Umbilical cord (tissue), 1 donor: ENCODE measurements at regions not wholly inside any gene's neighbourhood (a gene's known extent, or its start where the extent isn't known, plus 50 kb on each side); places are given as distances from the start of the nearest gene placed in this dataset.
"Not testable (repeated sequence)": the region's sequence is repeated elsewhere in the genome, so short reads cannot be mapped to it uniquely, and the experiment has no call there.

Experiments used
- DNase-seq: peaks from one replicate; pipeline ENCODE4 v3.0.0-alpha.2; 2015; ENCODE audit warnings: low spot score

DNA sequence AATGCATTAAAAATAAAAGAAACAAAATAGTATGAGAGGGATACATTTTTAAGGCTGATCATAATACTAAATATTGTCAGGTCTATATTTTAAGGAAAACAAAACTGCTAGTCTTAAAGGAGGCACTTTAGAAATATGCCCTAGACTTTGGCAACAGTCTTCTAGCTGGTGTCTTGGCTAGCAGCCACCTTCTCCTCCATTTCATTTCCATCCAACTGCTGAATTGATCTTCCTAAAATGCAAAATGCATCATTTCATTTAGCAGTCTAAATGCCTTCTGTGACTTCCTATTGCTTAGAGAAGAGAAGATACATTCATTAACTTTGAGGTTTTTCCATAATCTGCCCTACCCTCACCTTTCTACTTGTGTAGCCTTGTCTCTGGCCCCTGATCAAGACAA lies 1404.1 kb downstream of the CDH11 start:
- no peak for DNase-seq

- no peak for DNase-seq
Measured at GRCh38 chr16:63714876-63715275, 1407.0 kb downstream of the CDH11 start.

- no peak for DNase-seq
Measured at GRCh38 chr16:63712725-63713124, 1409.1 kb downstream of the CDH11 start.

GRCh38 chr16:63703612-63704011 lies 1418.3 kb downstream of the CDH11 start:
- DNase-seq = no peak

DNA sequence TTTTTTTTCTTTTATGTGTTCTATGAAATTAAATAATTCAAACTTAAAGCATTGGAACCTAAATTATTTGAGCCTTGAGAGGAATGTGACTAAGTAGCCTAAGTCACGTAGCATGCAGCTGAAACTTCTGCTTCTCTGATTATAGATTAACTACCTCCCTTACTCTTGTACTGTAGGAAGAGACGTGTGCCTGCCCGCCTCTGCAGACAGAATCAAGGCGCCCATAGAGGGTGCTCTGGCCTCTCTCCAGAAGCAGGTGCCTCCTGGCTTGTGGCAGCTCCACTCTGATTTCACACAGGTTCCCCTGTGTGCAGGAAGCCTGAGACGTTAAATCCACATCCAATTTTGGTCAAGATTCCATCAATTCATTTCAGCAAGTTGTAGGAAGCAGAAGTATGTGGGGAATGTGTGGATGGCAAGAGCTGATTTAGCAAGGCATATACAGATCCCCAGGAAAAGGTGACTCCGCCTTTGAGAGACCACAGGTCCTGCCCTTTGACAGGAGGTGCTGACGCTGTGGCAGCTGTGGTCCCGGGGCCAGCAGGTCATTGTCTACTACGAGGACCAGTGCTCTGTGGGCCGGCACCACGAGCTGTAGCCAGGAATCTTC lies 1418.8 kb downstream of the CDH11 start:
- peak; percentile 3 for DNase-seq

DNA sequence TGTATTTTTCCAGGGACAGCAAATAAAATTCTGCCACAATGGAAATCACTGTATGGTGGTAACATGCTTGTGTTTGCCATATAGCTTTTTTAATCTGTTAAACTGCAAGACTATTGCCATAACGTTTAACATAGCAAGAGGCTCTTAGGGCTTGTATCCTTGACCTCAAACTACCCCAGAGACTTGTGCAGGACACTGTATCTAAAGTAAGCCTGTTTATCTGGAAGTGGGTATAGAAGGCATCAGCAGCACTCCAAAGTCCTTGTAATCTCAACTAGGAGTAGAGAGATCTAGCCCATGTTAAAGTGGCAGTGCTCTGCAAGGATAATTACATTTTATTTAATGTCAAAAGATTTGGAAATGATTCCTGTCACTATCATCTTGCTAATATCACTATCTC lies 1424.1 kb downstream of the CDH11 start:
- DNase-seq = no peak

DNA sequence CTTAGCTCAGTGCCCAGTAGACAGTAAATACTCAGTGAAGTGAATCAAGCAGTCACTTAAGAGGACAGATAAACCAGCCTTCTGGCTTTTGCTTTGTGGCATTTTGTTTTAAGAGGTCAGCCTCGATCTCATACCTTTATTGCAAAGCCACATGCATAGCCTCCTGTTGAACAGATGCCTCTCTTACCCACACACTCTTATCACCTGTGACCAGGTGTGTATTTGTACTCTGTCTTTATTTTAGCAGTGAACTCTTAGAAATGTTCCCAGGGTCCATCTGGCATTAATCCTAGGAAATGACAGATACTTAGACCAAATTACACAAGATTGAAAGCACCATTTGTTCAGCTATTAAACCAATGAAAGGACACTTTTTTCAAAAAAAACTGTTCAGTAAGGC lies 1426.5 kb downstream of the CDH11 start:
- DNase-seq = no peak

- no peak for DNase-seq
Measured at GRCh38 chr16:63690961-63691360, 1430.9 kb downstream of the CDH11 start.

DNA sequence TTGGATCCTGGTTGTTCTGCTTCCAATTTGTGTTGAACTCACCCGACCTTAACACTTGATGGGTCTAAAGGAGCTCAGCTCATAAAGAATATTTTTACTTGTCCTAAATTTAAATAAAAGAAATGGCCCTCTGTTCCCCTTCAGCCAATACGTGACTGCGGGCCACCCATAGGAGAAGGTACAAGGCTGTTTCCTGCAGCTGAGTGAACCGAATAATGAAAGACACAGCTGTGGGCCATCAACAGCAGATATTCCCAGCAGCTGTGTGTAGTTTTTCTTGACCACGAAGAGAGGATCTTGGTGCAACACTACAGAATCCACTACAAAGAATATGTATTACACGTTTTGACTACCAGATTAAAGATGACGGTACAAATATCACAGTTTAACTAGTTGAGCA lies 1431.6 kb downstream of the CDH11 start:
- no peak for DNase-seq

DNA sequence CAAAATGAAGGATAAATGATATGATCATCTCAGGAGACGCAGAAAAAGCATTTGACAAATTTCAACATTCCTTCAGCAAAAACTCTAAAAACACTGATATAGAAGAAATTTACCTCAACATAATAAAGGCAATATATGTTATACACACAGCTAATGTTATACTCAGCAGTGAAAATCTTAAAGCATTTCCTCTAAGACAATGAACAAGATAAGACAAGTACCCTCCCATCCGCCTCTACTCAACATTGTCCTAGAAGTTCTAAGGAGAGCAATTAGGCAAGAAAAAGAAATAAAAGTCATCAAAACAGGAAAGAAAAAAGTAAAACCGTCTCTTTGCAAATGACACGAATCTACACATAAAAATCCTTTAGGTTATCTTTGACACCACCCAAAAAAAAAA lies 1432.8 kb downstream of the CDH11 start:
- no peak for DNase-seq

GRCh38 chr16:63684149-63685101 lies 1437.4 kb downstream of the CDH11 start:
- no peak for DNase-seq

DNA sequence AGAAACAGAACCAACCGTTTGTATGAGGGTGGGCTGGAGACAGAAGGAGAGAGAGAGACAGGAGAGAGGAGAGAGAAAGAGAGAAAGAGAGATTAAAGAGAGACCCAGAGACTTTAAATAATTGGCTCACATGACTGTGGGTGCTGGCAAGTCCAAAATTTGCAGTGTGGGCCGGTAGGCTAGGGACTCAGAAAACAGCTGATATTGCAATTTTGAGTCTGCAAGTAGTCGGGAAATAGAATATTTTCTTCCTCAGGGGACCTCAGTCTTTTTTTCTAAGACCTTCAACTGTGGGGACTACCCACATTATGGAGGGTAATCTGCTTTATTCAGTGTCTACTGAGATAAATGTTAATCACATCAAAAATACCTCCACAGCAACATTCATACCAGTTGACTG lies 1439.0 kb downstream of the CDH11 start:
- no peak for DNase-seq

DNA sequence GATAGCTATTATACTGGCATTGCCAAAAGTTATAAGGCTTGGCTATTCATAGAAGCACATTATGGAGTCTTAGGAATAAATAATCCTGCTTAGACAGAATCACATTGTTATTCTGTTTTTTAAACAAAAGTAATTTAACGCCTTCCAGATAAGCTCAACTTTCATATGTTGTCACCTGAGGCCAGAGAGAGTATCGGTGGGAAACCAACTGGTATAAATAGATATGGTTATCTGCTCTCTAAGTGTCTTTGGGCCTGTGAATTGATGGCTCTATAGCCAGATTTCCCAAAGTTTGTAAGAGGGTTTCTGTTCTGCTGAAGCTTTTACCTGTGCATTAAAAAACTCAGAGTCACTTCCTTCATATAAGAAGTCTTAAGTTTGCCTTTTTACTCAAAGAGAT lies 1449.4 kb downstream of the CDH11 start:
- no peak for DNase-seq

- DNase-seq = no peak
Measured at GRCh38 chr16:63663155-63663554, 1458.7 kb downstream of the CDH11 start.

DNA sequence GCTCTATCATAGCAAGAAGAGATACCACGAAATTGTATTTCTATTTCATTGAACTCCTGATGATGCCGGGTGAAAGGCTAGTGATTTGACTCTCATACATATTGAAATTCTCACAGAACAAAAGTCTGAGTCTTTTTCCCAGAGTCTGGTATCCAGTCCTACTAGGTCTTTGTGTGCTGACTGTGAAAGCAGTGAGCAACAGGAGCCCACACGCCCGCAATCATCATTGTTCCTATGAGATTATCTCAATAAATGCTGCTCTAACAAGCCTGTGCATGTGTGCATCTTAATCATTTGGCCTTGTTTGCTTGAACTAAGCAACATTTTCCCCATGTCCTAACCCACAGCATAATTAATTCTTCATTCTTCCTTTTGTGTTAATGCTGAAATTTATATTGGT lies 1466.0 kb downstream of the CDH11 start:
- no peak for DNase-seq

GRCh38 chr16:63653044-63653839 lies 1468.6 kb downstream of the CDH11 start:
- no peak for DNase-seq

DNA sequence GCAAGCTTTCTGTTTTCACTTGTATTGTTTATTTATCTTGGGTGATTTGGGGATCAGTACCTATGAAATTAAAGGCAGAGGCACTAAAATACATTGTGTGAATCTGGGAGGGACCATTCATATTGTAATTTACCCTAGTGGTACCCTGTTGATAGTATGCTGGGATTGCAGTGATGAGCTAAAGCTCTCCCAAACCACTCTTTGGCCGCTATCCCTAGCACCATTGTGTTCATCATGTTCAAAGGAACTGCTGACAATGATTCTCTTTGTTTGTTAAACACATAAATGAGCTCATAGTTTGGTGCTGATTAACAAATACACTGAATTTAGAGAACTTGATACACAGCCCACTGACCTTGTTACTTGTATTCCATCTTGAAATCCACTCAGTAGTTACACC lies 1469.8 kb downstream of the CDH11 start:
- DNase-seq = no peak

DNA sequence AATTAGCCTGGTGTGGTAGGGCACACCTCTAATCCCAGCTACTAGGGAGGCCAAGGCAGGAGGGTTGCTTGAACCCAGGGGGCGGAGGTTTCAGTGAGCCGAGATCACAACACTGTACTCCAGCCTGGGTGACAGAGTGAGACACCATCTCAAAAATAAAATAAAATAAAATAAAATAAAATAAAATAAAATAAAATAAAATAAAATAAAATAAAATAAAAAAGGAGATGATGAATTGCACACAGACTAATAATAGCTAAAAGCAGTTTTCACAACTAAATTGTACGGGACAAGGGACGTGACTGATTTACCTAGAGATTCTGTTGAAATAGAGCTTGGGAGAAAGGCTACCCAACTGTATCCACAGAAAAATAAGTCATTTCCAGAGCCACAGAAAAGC lies 1471.3 kb downstream of the CDH11 start:
- DNase-seq = no peak

- DNase-seq = not testable (repeated sequence)
Measured at GRCh38 chr16:63633706-63634445, 1488.0 kb downstream of the CDH11 start.

DNA sequence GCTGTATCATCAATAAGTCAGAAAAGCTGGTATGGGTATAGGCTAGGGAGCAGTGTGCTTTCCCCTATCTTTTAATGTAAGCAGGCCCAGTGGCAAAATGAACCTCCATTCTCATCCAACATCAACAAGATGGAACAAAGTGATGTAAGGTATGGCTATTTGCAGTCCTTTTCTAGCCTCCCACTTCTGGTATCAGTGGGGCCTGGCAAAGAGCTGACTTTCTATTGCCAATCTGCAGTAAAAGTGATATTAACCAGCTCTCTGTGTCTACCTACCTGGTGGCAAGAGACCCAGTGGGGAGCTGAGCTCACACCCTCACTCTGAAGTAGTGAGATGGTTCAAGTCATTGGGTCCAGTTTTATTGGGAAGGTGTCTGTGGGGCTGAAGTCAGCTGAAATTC lies 1492.6 kb downstream of the CDH11 start:
- no peak for DNase-seq

DNA sequence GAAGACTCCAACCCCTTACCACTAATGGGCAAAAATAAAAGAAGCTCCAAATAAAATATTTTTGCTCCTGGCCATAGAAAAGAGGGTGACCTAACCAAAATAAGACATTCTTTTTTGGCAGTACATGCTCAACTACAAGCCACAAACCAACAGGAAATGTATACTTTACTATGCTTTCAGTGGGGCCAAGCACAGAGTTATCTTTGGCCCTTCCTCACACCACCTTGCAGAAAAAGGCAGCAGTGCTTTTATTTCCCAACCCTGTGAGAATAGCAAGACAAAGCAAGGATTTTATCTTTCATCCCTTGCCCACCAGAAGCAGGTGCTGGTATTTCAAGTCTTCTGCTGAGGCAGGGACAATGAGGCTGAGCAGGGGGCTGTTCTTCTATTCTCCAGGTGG lies 1493.1 kb downstream of the CDH11 start:
- DNase-seq = no peak

GRCh38 chr16:63625126-63625525 lies 1496.7 kb downstream of the CDH11 start:
- DNase-seq = peak; percentile 84
